ENCODE measurements at regions not wholly inside any gene's neighbourhood (a gene's known extent, or its start where the extent isn't known, plus 50 kb on each side); places are given as distances from the start of the nearest gene placed in this dataset.

DNA sequence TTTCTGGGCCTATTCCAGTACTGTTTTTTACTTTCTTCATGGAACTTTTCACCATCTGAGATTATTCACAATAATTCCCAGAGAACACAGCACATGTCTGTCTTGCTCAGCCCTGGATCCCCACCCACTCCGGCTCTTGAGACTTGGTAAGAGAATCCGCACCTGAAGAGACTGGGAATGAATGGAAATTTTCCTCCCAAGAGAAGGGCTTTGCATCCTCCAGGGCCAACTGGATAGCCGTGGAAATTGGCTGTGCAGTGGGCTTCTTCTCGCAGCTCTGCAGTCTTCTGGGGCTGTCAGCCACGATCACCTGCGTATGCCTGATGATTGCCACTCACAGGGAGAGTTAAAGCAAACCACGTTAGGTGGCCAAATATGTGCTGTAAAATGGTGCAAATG is 159.1 kb downstream of the THBS2 start:
- TF ChIP-seq, protein P1, sequence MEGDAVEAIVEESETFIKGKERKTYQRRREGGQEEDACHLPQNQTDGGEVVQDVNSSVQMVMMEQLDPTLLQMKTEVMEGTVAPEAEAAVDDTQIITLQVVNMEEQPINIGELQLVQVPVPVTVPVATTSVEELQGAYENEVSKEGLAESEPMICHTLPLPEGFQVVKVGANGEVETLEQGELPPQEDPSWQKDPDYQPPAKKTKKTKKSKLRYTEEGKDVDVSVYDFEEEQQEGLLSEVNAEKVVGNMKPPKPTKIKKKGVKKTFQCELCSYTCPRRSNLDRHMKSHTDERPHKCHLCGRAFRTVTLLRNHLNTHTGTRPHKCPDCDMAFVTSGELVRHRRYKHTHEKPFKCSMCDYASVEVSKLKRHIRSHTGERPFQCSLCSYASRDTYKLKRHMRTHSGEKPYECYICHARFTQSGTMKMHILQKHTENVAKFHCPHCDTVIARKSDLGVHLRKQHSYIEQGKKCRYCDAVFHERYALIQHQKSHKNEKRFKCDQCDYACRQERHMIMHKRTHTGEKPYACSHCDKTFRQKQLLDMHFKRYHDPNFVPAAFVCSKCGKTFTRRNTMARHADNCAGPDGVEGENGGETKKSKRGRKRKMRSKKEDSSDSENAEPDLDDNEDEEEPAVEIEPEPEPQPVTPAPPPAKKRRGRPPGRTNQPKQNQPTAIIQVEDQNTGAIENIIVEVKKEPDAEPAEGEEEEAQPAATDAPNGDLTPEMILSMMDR (IDR thresholded peaks at IDR 0.05) = no peak
- TF ChIP-seq POLR2A (IDR thresholded peaks at IDR 0.05) = no peak

All from body of pancreas (tissue), 4 donors.